HS-27A (cell line): ENCODE measurements at regions not wholly inside any gene's neighbourhood (a gene's known extent, or its start where the extent isn't known, plus 50 kb on each side); places are given as distances from the start of the nearest gene placed in this dataset.

Source experiments
- DNase-seq: peaks from one replicate; pipeline ENCODE4 v3.0.0-alpha.2; 2012; ENCODE audit warnings: low read depth, missing footprints

GRCh38 chr12:87793131-87793530 is 236.1 kb downstream of the C12orf50 start:
- no peak for DNase-seq

- no peak for DNase-seq
Observed at GRCh38 chr12:87784350-87784749, 244.9 kb downstream of the C12orf50 start.

GRCh38 chr12:87783467-87783866 is 245.7 kb downstream of the C12orf50 start:
- no peak for DNase-seq

GRCh38 chr12:87782838-87783237 is 246.4 kb downstream of the C12orf50 start:
- no peak for DNase-seq

GRCh38 chr12:87779858-87780498 is 249.2 kb downstream of the C12orf50 start:
- no peak for DNase-seq

- DNase-seq, result no peak
Observed at GRCh38 chr12:87779016-87779415, 250.2 kb downstream of the C12orf50 start.

GRCh38 chr12:87778065-87778464 is 251.1 kb downstream of the C12orf50 start:
- DNase-seq, result no peak

- DNase-seq, result no peak
Observed at GRCh38 chr12:87775784-87776183, 253.4 kb downstream of the C12orf50 start.

GRCh38 chr12:87775051-87775450 is 254.2 kb downstream of the C12orf50 start:
- DNase-seq, result no peak

- DNase-seq, result no peak
Observed at GRCh38 chr12:87772401-87772800, 256.8 kb downstream of the C12orf50 start.

GRCh38 chr12:87768501-87769287 is 260.5 kb downstream of the C12orf50 start:
- DNase-seq, result no peak

- no peak for DNase-seq
Observed at GRCh38 chr12:87766044-87766443, 263.2 kb downstream of the C12orf50 start.

GRCh38 chr12:87760943-87761342 is 268.3 kb downstream of the C12orf50 start:
- DNase-seq, result no peak

- no peak for DNase-seq
Observed at GRCh38 chr12:87758271-87758670, 270.9 kb downstream of the C12orf50 start.

- DNase-seq, result no peak
Observed at GRCh38 chr12:87756721-87757120, 272.5 kb downstream of the C12orf50 start.

- no peak for DNase-seq
Observed at GRCh38 chr12:87756111-87756510, 273.1 kb downstream of the C12orf50 start.

- DNase-seq, result no peak
Observed at GRCh38 chr12:87728931-87729593, 300.1 kb downstream of the C12orf50 start.

GRCh38 chr12:87720967-87721366 is 308.2 kb downstream of the C12orf50 start:
- no peak for DNase-seq

GRCh38 chr12:87704374-87704773 is 324.8 kb downstream of the C12orf50 start:
- no peak for DNase-seq

GRCh38 chr12:87690236-87690810 is 338.9 kb downstream of the C12orf50 start:
- peak; percentile 46 for DNase-seq

- no peak for DNase-seq
Observed at GRCh38 chr12:87689196-87689595, 340.0 kb downstream of the C12orf50 start.

- DNase-seq, result peak; percentile 79
Observed at GRCh38 chr12:87687362-87687761, 341.8 kb downstream of the C12orf50 start.

- no peak for DNase-seq
Observed at GRCh38 chr12:87685696-87686095, 343.5 kb downstream of the C12orf50 start.
